ENCODE measurements at regions not wholly inside any gene's neighbourhood (a gene's known extent, or its start where the extent isn't known, plus 50 kb on each side); places are given as distances from the start of the nearest gene placed in this dataset.

GRCh38 chr21:16568661-16569060 lies 838.9 kb downstream of the USP25 start:
- DNase-seq, result no peak

- no peak for DNase-seq
These were observed 839.9 kb downstream of the USP25 start for GRCh38 chr21:16569679-16570078.

GRCh38 chr21:16570171-16570570 lies 840.4 kb downstream of the USP25 start:
- no peak for DNase-seq

- no peak for DNase-seq
These were observed 841.1 kb downstream of the USP25 start for GRCh38 chr21:16570856-16571255.

GRCh38 chr21:16571594-16571993 lies 841.8 kb downstream of the USP25 start:
- DNase-seq, result no peak

DNA sequence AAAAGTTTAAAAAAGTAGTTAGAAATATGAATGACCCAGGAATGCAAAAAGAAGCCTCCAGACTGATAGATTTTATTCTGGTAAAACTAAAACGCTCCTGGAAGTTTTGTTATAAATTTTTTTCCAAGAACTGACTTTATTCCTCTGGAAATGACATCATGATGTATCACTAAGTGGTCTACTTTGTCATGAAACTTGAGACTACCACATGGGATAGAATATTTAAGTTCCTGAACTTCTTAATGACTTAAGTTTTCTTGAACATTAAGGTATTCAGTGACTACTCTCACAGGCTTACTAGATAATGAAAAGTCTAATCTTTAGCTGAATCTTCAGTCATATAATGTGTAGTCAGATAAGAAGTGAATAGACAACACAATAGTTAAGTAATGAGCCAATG lies 842.2 kb downstream of the USP25 start:
- DNase-seq, result no peak

DNA sequence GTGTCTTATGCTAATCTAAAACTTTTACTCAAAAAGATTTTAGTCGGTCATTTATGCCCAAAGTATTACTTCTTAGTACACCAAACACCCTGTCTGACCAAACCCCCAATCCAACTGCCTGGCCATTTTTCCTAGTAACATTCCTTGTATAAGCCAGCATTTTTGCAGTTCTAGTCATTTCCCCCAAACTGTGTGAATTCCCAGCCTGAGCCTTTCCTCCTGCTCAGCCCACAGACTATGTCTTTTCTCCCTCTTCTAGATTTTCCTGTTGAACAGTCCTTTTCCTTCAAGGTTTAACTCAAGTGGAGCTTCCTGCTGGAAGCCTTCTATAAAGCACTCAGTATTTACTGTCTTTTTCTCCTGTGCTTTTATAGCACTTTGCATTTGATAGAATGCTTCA lies 843.8 kb downstream of the USP25 start:
- no peak for DNase-seq

- DNase-seq, result no peak
These were observed 848.2 kb downstream of the USP25 start for GRCh38 chr21:16577975-16578374.

DNA sequence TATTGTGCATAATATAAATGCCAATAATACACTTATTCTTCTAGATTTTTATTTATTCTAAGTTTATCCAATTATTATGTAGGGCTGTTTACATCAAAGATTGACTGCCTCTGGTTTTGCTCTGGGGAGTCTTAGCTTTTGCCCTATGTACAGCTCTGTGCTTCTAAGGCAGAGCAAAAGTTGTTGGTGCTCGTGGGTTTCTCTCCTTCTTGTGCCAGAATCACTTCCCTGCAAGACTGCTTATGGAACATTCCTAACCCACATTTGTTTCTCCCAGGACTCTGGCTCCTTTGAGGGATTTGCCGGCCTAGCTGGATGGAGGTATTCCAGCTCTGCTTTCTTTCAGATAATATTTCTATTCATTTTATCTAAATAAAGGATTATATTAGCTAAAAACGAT lies 849.1 kb downstream of the USP25 start:
- DNase-seq, result no peak

- DNase-seq, result no peak
These were observed 849.8 kb downstream of the USP25 start for GRCh38 chr21:16579538-16579937.

DNA sequence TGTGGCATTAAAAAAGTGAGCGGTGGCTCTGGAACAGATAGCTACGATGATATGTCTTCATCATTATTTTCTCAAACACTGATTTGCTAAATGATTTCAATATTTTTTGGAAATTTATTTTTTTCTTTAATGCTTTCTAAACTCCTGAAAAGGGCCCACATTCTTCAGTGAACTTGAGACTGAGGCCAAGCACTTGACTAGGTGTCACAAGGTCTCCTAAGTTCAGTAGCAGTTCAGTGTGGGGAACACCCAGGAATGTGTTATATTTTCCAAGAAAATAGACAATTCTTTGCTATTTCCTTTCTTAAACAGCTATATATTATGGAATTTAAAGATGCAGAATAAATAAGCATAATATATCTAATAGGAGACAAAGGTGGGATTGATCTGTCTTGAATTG lies 850.9 kb downstream of the USP25 start:
- no peak for DNase-seq

DNA sequence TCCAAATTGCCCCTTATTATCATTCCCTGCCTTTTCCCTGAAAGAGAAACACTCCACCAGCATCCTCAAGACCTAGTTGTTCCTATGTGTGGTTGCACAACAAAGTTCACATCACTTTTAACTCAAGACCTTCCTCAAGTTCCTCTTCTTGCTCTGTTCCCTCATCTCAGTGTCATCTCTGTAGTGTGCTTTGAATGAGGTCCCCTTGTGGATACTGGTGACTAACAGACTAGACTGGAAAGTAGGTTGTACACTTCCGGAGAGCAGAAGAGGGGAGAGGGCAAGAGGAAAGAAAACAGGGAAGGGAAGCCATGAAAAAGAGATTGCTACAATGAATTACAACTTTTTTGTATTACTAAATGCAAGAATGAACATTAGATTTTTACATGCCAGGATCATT lies 853.8 kb downstream of the USP25 start:
- no peak for DNase-seq

- DNase-seq, result no peak
These were observed 855.0 kb downstream of the USP25 start for GRCh38 chr21:16584756-16585155.

- no peak for DNase-seq
These were observed 856.1 kb downstream of the USP25 start for GRCh38 chr21:16585896-16586295.

GRCh38 chr21:16587141-16587581 lies 857.4 kb downstream of the USP25 start:
- DNase-seq, result peak; percentile 41

GRCh38 chr21:16587681-16588375 lies 858.0 kb downstream of the USP25 start:
- peak; percentile 36 for DNase-seq

GRCh38 chr21:16588433-16588860 lies 858.7 kb downstream of the USP25 start:
- peak; percentile 86 for DNase-seq

DNA sequence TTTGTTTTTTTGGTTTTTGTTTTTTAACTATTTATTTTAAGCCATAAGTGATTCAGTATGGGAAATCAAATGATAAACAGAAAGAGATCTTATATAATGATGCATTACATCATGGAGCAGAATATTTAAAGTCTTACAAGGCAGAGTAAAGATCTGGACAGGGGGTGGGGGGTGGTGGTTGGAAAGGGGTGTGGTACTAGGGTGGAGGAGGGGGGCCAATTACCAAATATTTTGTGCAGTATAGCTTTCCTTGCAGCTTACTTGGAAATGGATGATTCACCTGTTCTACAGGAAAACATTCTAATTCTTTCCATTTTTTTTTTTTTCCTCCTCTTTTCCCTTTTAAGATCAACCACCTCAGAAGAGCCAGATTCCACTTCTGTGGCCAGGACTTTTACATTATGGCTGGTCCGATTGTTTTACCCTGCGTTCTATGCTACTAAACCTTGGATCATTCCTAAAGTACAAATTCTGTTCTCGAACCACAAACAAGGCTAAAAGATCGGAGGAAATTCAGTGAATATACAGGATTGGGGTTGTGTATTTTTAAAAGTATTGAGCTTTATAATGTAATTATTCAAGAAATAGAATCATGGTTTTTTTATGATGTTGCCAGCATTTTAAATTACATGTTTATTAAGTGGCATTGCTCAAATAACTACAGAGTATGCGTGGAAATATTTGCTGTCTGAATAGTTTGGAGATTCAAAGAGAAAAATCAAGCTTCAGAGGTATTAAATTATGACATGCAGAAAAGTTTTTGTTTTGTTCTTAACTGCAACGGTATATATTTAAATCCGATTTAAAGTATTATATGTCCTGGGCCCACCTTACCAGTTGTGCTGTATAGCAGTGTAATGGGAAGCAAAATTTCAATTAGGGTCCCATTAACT lies 859.5 kb downstream of the USP25 start:
- DNase-seq, result no peak

- DNase-seq, result no peak
These were observed 860.4 kb downstream of the USP25 start for GRCh38 chr21:16590186-16590585.

DNA sequence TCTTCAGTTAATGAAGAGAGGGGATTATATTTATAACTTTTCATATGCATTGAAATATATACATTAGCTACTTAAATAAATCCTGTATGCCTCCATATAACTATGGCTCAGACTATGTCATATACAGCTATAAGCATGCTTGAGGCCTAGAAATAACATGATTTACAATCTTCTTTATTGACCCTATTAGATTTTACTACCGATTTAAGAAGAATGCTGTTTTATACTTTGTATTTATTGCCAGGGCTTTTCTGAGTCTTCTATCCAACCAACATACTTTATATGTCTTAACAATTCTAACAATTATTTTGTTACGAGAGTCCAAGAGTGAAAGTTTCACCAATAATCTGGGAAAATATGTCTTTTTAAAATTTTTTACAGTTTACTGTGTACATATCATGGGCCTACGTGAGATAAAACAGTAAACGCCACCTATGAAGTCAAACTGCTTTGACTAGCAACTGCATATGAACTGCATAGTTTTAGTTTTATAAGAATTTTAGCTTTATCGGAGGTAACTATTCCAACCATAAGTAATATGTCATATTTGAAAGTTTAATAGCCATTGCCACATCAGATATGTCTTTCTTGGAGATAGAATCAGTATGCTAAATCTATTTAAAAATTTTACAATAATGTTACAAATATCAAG lies 861.0 kb downstream of the USP25 start:
- no peak for DNase-seq

GRCh38 chr21:16592381-16592780 lies 862.6 kb downstream of the USP25 start:
- no peak for DNase-seq

- no peak for DNase-seq
These were observed 864.4 kb downstream of the USP25 start for GRCh38 chr21:16594191-16594590.

GRCh38 chr21:16596369-16596768 lies 866.6 kb downstream of the USP25 start:
- no peak for DNase-seq

DNA sequence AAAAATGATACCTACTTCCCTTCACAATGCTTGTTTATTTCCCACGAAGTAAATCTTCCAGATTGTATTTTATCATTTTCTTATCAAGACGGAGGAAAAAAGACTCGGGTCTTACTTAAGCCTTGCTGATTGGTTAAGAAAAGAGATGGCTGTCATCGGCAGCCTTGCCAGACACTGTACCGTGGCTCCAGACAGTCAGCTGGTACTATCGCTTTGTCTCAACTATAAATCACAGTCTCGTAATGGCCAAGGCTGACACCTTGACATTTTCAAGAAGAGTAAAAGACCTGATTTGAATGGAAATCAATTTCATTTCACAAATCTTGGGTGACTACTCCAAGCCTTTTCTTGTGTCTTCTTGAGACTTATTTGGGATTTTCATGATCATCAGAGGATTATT lies 868.0 kb downstream of the USP25 start:
- no peak for DNase-seq

All from NCI-H345 (cell line).